H9 (cell line): ENCODE measurements at regions not wholly inside any gene's neighbourhood (a gene's known extent, or its start where the extent isn't known, plus 50 kb on each side); places are given as distances from the start of the nearest gene placed in this dataset.

ENCODE experiments used
- DNase-seq: peaks from one replicate; pipeline ENCODE4 v3.0.0-alpha.2; 2017
- H2AFZ ChIP-seq: one replicate; pipeline ENCODE4 v1.6.1; 2013; ENCODE audit warnings: mild to moderate bottlenecking, low read length, control low read depth, moderate library complexity
- H2AK5ac ChIP-seq: 2 replicates; pipeline ENCODE4 v1.6.1; 2013; ENCODE audit warnings: low read length, control low read depth, mixed read lengths; ENCODE audit not compliant: insufficient read length
- H2BK120ac ChIP-seq: one replicate; pipeline ENCODE4 v1.6.1; 2013; ENCODE audit warnings: low read depth, mild to moderate bottlenecking, low read length, control low read depth, inconsistent platforms; ENCODE audit not compliant: poor library complexity, severe bottlenecking
- H2BK12ac ChIP-seq: 2 replicates; pipeline ENCODE4 v1.6.1; 2013; ENCODE audit warnings: low read length, control low read depth, mixed read lengths, low read depth; ENCODE audit not compliant: insufficient read length
- H2BK15ac ChIP-seq: 2 replicates; pipeline ENCODE4 v1.6.1; 2013; ENCODE audit warnings: low read depth, low read length, control low read depth
- H2BK20ac ChIP-seq: one replicate; pipeline ENCODE4 v1.6.1; 2013; ENCODE audit warnings: low read depth, mild to moderate bottlenecking, low read length, control low read depth, inconsistent platforms; ENCODE audit not compliant: poor library complexity, severe bottlenecking
- H2BK5ac ChIP-seq: 2 replicates; pipeline ENCODE4 v1.6.1; 2013; ENCODE audit warnings: low read length, control low read depth, mixed read lengths; ENCODE audit not compliant: insufficient read length
- H3K14ac ChIP-seq: 2 replicates; pipeline ENCODE4 v1.6.1; 2013; ENCODE audit warnings: low read length, control low read depth; ENCODE audit not compliant: insufficient read depth
- H3K18ac ChIP-seq: 2 replicates; pipeline ENCODE4 v1.6.1; 2013; ENCODE audit warnings: low read depth, mild to moderate bottlenecking, mixed read lengths, low read length, control low read depth; ENCODE audit not compliant: insufficient read length
- H3K23ac ChIP-seq: 2 replicates; pipeline ENCODE4 v1.6.1; 2013; ENCODE audit warnings: low read length, control low read depth, mixed read lengths, low read depth; ENCODE audit not compliant: insufficient read length
- H3K23me2 ChIP-seq: 2 replicates; pipeline ENCODE4 v1.6.1; 2013; ENCODE audit warnings: low read depth, mild to moderate bottlenecking, mixed read lengths, low read length, control low read depth; ENCODE audit not compliant: insufficient read length, poor library complexity, severe bottlenecking
- H3K27ac ChIP-seq: 2 replicates; pipeline ENCODE4 v1.5.1; 2013; ENCODE audit warnings: low read length, control low read depth, mixed read lengths, low read depth; ENCODE audit not compliant: insufficient read length
- H3K27me3 ChIP-seq: 2 replicates; pipeline ENCODE4 v1.6.1; 2013; ENCODE audit warnings: low read length, control low read depth, inconsistent platforms; ENCODE audit not compliant: insufficient read depth
- H3K4ac ChIP-seq: 2 replicates; pipeline ENCODE4 v1.6.1; 2013; ENCODE audit warnings: low read depth, mild to moderate bottlenecking, control low read depth, inconsistent platforms, low read length, moderate library complexity
- H3K4me1 ChIP-seq: 2 replicates; pipeline ENCODE4 v1.6.1; 2013; ENCODE audit warnings: low read length, control low read depth, inconsistent platforms; ENCODE audit not compliant: insufficient read depth
- H3K4me2 ChIP-seq: 2 replicates; pipeline ENCODE4 v1.6.1; 2013; ENCODE audit warnings: low read length, control low read depth, mixed read lengths; ENCODE audit not compliant: insufficient read length, insufficient read depth
- H3K56ac ChIP-seq: 2 replicates; pipeline ENCODE4 v1.6.1; 2013; ENCODE audit warnings: low read depth, mild to moderate bottlenecking, mixed read lengths, low read length, control low read depth; ENCODE audit not compliant: insufficient read length
- H3K79me1 ChIP-seq: 2 replicates; pipeline ENCODE4 v1.6.1; 2013; ENCODE audit warnings: low read depth, mild to moderate bottlenecking, moderate library complexity, low read length, control low read depth, inconsistent platforms; ENCODE audit not compliant: insufficient read depth, poor library complexity, severe bottlenecking
- H3K79me2 ChIP-seq: 2 replicates; pipeline ENCODE4 v1.6.1; 2013; ENCODE audit warnings: low read length, control low read depth, inconsistent platforms; ENCODE audit not compliant: insufficient read depth
- H3K9ac ChIP-seq: 2 replicates; pipeline ENCODE4 v1.6.1; 2013; ENCODE audit warnings: low read length, control low read depth, mixed read lengths; ENCODE audit not compliant: insufficient read length; ENCODE audit errors: extremely low read depth
- H3K9me3 ChIP-seq: one replicate; pipeline ENCODE4 v1.6.1; 2013; ENCODE audit warnings: low read depth, low read length, inconsistent platforms; ENCODE audit not compliant: control insufficient read depth
- H3T11ph ChIP-seq: one replicate; pipeline ENCODE4 v1.6.1; 2013; ENCODE audit warnings: mild to moderate bottlenecking, low read length, control low read depth, inconsistent platforms
- H4K20me1 ChIP-seq: one replicate; pipeline ENCODE4 v1.6.1; 2013; ENCODE audit not compliant: control insufficient read depth, insufficient read length, insufficient read depth
- H4K5ac ChIP-seq: 2 replicates; pipeline ENCODE4 v1.6.1; 2013; ENCODE audit warnings: low read depth, mild to moderate bottlenecking, mixed read lengths, low read length, control low read depth; ENCODE audit not compliant: insufficient read length
- H4K8ac ChIP-seq: replicated peaks from 2 replicates; pipeline ENCODE4 v1.6.1; 2013; ENCODE audit warnings: low read length, control low read depth, mixed read lengths, low read depth; ENCODE audit not compliant: insufficient read length
- H4K91ac ChIP-seq: 2 replicates; pipeline ENCODE4 v1.6.1; 2013; ENCODE audit warnings: low read depth, mild to moderate bottlenecking, moderate library complexity, mixed read lengths, low read length, control low read depth; ENCODE audit not compliant: insufficient read length
- H3K27ac Mint-ChIP-seq, 3 experiments: 2 replicates in 2 of 3; 3 replicates in 1 of 3; pipeline ENCODE4 v1.8.0; 2020 to 2021; ENCODE audit warnings: mixed read lengths in 3 of 3, mild to moderate bottlenecking in 1 of 3, moderate library complexity in 1 of 3
- H3K27me3 Mint-ChIP-seq: 2 replicates; pipeline ENCODE4 v1.8.0; 2021; ENCODE audit warnings: low read depth, mild to moderate bottlenecking, moderate library complexity, mixed read lengths
- H3K36me3 Mint-ChIP-seq, 3 experiments: 2 replicates in 2 of 3; 3 replicates in 1 of 3; pipeline ENCODE4 v1.8.0; 2020 to 2021; ENCODE audit warnings: low read depth in 3 of 3, mixed read lengths in 3 of 3; ENCODE audit not compliant: insufficient read depth in 1 of 3
- H3K4me1 Mint-ChIP-seq, 2 experiments: 2 replicates each; pipeline ENCODE4 v1.8.0; 2020; ENCODE audit warnings: mixed read lengths in 2 of 2
- H3K4me3 Mint-ChIP-seq, 2 experiments: 2 replicates in 1 of 2; 3 replicates in 1 of 2; pipeline ENCODE4 v1.8.0; 2020 to 2021; ENCODE audit warnings: mild to moderate bottlenecking in 2 of 2, mixed read lengths in 2 of 2, moderate library complexity in 1 of 2
- H3K9me3 Mint-ChIP-seq, 2 experiments: 2 replicates in 1 of 2; 3 replicates in 1 of 2; pipeline ENCODE4 v1.8.0; 2020; ENCODE audit warnings: mild to moderate bottlenecking in 2 of 2, mixed read lengths in 2 of 2, moderate library complexity in 1 of 2
- WGBS: extraction: QIAGEN DNeasy Blood & Tissue Kit; methylation state at CpG from one replicate; pipeline ENCODE4 v1.1.7; 2013; ENCODE audit warnings: missing lambda C conversion rate, low lambda C conversion rate, mixed read lengths; ENCODE audit not compliant: insufficient read length; ENCODE audit errors: extremely low coverage; 5-methylcytosine and 5-hydroxymethylcytosine counted together
- TF ChIP-seq, protein P1 (sequence below): fragments of 200-600 bp; sonication (generic); conservative IDR thresholded peaks from 3 replicates; pipeline ENCODE4 v1.8.0; 2021; ENCODE audit warnings: antibody characterized with exemption, mild to moderate bottlenecking

- Mint-ChIP-seq H3K36me3 (no peaks in the 10 kb centered on the region), H3K4me1 (peaks cover 2 to 4% of the 10 kb centered on the region in 2 experiments; a peak in 1 of 4 replicates), H3K27ac (no peak overlapping the region), H3K9me3 (no peaks in the 10 kb centered on the region), H3K27me3 (no peaks in the 10 kb centered on the region), H3K4me3 (no peak overlapping the region)
- Histone ChIP-seq H3K23ac (no peak overlapping the region), H3K14ac (no peak overlapping the region), H3K27me3 (no peaks in the 10 kb centered on the region), H2BK15ac (no peak overlapping the region), H3K79me2 (no peaks in the 10 kb centered on the region), H2BK20ac (no peak overlapping the region), H3T11ph (no peak overlapping the region), H4K91ac (no peak overlapping the region), H3K56ac (no peak overlapping the region), H4K5ac (no peak overlapping the region), H3K4me1 (no peaks in the 10 kb centered on the region), H3K9me3 (no peaks in the 10 kb centered on the region), H3K23me2 (no peaks in the 10 kb centered on the region), H2BK120ac (no peak overlapping the region), H2BK12ac (no peak overlapping the region), H2AFZ (no peak overlapping the region), H3K4me2 (no peak overlapping the region), H3K4ac (no peak overlapping the region), H4K20me1 (no peaks in the 10 kb centered on the region), H4K8ac (no peak overlapping the region), H2BK5ac (no peak overlapping the region), H3K79me1 (no peaks in the 10 kb centered on the region), H3K18ac (no peak overlapping the region), H3K27ac (no peak overlapping the region), H2AK5ac (no peak overlapping the region), H3K9ac (no peak overlapping the region)
- TF ChIP-seq, protein P1, sequence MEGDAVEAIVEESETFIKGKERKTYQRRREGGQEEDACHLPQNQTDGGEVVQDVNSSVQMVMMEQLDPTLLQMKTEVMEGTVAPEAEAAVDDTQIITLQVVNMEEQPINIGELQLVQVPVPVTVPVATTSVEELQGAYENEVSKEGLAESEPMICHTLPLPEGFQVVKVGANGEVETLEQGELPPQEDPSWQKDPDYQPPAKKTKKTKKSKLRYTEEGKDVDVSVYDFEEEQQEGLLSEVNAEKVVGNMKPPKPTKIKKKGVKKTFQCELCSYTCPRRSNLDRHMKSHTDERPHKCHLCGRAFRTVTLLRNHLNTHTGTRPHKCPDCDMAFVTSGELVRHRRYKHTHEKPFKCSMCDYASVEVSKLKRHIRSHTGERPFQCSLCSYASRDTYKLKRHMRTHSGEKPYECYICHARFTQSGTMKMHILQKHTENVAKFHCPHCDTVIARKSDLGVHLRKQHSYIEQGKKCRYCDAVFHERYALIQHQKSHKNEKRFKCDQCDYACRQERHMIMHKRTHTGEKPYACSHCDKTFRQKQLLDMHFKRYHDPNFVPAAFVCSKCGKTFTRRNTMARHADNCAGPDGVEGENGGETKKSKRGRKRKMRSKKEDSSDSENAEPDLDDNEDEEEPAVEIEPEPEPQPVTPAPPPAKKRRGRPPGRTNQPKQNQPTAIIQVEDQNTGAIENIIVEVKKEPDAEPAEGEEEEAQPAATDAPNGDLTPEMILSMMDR: no peak
- DNase-seq: no peak
- no CpG with 5 or more reads among the region's 3 CpGs for WGBS
Observed at GRCh38 chr1:96633695-96634094, 87.9 kb upstream of the PTBP2 start.
